A172 (cell line): ENCODE measurements at regions not wholly inside any gene's neighbourhood (a gene's known extent, or its start where the extent isn't known, plus 50 kb on each side); places are given as distances from the start of the nearest gene placed in this dataset.

Experiments
- DNase-seq: peaks from one replicate; pipeline ENCODE4 v3.0.0-alpha.2; 2015; ENCODE audit warnings: low spot score

DNA sequence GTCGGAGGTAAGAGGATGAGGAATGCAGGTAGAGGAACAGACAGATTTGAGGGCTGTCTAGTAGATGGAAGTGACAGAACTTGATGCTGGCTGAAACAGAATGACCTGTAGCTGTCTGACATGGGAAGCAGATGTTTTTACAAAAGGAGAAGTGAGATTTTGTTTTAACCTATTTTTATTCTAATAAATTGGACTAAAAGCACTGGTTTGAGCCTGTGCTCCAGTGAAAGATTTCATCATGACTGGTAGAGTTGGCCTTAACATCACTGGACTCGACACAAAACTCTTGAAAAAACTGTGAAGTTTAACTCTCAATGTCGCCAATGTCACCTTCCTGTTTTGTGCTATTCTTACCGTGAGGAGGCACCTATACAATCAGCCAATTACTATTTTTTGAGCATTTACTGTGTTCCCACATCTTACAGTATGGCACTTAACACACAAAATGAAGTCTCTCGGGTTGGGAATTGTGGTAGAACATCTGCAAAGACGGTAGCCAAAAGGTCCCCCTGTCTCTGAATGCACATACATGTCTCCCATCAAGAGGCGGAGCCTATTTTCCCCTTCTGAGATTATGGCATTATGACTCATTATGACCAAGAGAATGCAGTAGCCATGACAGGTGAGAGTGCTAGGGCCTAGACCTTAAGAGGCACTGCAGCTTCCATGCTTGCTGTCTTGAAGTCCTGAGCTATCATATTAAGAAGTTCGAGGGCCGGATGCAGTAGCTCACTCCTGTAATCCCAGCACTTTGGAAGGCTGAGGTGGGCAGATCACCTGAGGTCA is 93.2 kb downstream of the FOXF2 start:
- DNase-seq, result peak; percentile 67

DNA sequence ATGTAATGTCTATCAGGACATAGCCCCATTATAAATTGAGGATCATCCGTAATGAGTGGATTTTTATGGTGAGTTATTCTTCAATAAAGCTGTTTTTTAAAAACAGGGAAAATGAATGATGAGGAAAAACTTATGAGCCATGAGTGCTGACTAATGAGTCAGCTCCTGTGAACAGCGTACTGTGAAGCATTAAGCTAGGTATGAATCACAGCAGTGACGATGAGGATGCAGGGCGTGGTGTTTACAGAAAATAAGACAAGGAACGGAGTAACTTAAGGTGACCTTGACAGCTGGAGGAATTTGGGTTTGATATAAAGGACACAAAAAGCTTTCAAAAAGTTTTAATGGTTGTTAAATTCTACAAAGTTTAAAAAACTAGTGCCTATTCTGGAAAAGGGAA is 96.3 kb downstream of the FOXF2 start:
- DNase-seq, result peak; percentile 95

GRCh38 chr6:1486387-1486786 is 97.0 kb downstream of the FOXF2 start:
- DNase-seq, result peak; percentile 26

DNA sequence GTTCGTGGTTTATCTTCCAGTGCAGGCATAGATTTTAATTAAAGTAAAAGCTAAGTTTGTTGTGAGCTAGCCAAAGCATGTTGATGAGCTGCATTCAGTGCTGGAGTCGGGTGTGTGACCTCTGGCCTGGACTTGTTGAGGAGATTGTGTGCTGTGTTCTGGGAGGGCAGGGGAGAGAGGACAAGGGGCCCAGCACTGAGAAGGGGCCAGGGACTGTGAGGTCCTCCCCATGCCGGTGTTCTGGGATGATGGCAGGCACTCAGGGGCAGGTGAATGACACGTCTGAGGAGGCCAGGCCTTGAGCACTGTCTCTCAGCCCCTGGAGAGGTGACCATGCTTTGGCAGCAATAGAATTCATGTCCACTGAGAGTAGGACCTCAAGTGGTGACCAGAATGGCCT is 97.9 kb downstream of the FOXF2 start:
- no peak for DNase-seq

- DNase-seq, result no peak
Measured at GRCh38 chr6:1491025-1491424, 101.6 kb downstream of the FOXF2 start.

DNA sequence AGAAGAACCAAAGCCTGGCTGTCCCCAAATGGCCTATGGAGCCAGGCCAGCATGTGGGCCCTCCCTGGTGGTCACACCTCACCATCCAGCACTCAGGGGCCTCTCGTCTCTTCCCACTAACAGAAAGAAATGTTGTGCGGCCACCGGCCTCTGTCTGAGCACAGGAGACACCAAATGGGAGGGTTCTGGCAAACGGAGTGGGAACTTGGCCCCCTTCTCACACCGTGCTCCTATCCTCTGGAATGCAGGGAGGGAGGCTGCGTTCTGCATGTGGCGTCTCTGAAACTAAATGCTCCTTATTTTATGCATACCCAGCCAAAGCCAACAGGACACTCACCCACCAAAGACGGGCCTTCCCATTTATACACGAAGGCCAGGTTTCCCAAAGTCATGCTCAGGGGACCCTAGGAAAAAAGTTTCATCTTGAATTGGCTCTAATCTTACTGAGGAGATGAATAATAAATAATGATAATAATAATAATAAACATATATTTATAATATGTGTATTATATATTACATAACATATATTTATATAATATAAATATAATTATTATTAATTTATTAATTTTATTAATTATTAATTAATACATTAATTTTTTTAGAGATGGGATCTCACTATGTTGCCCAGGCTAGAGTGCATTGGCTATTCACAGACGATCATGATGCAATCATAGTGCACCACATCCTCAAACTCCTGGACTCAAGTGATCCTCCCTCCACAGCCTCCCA is 102.4 kb downstream of the FOXF2 start:
- DNase-seq, result no peak

- DNase-seq, result no peak
Measured at GRCh38 chr6:1494671-1495070, 105.3 kb downstream of the FOXF2 start.

GRCh38 chr6:1495344-1495743 is 106.0 kb downstream of the FOXF2 start:
- DNase-seq, result no peak

GRCh38 chr6:1496092-1496491 is 106.7 kb downstream of the FOXF2 start:
- no peak for DNase-seq

GRCh38 chr6:1496836-1497760 is 107.7 kb downstream of the FOXF2 start:
- no peak for DNase-seq

DNA sequence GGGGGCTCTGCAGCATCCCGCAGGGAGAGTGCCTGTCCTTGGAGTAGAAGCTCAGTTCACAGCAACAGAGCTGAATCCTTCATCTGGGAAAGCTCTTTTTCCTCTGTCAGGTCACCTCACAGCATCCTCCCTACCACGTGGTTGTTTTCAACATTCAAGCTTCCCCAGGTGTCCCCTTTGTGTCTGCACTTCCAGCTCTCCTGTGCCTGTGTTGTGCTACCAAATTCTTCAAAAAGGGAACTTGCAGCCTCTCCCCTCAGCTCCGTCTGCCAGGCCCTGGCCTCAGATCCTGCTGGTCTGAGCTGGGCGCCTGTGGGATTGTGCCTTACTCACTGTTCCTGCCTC is 108.4 kb downstream of the FOXF2 start:
- DNase-seq, result no peak

- DNase-seq, result no peak
Measured at GRCh38 chr6:1498491-1499113, 109.2 kb downstream of the FOXF2 start.

DNA sequence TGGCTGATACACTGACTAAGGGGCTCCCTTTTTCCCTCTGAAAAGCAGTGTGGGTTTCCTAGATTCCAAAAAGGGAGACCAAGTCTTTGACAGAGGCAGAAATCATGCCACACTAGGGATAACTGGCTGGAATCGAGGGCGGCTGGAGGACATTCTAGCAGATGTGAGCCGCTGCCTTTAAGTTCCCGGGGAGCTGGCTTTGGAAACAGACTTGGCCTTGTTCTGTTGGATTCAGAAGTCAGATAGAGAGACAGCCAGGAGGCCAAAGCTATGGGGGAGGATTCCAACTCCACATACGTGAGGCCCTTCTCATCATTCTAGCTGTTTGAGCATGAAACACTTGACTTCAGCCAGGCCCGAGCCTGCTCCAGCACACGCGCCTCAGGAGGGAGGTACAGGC is 109.9 kb upstream of the FOXC1 start:
- DNase-seq, result no peak

GRCh38 chr6:1500913-1501312 is 108.8 kb upstream of the FOXC1 start:
- no peak for DNase-seq

GRCh38 chr6:1502041-1502440 is 107.7 kb upstream of the FOXC1 start:
- DNase-seq, result no peak

DNA sequence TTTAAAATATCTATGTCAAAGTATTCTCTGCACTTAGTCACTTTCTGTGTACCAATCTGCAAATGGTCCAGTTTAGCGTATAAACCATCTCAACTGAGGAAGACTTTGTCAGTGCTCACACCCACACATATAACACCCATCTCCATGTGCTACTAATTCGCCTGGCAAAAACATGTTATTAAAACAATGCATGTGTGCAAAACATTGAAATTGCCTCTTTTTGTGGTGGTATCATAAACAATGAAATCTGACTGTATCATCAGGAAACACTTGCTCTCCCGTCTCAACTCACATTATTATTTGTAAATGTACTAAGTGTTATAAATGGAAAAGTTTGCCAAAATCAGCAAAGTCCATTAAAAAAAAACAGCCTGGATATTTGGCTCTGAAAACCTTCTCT is 105.9 kb upstream of the FOXC1 start:
- DNase-seq, result no peak

GRCh38 chr6:1504465-1504864 is 105.2 kb upstream of the FOXC1 start:
- no peak for DNase-seq

DNA sequence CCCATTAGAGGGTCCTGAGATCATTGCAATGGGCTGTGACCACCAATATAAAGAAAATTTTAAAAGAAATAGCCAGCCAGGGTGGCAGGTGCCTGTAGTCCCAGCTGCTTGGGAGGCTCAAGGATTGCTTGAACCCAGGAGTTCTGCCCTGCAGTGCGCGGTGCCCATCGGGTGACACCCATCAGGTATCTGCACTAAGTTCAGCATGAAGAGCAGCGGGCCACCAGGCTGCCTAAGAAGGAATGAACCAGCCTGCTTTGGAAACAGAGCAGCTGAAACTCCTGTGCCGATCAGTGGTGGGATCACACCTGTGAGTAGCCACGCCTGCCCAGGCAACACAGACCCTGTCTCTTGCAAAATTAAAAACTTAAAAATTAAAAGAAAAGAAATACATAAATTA is 102.5 kb upstream of the FOXC1 start:
- DNase-seq, result no peak

GRCh38 chr6:1509241-1509640 is 100.5 kb upstream of the FOXC1 start:
- no peak for DNase-seq

DNA sequence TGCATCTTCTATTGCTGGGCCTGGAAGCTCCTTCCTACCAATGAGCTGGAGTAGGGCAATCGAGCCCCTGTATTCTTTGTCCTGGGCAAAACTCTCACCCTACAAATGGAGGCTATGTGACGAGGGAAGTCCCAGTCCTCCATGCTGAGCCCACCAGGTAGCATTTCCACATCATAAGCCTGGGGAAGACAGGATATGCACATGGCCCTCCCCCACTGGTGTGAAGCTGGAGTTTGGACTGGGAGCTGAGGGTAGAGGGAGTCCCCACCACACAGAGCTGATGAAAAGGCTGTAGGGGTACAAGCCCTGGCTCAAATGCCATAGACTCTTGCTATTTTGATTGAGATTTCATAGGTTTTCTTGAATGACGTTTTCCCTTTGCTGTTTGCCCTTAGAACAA is 99.5 kb upstream of the FOXC1 start:
- DNase-seq, result no peak

DNA sequence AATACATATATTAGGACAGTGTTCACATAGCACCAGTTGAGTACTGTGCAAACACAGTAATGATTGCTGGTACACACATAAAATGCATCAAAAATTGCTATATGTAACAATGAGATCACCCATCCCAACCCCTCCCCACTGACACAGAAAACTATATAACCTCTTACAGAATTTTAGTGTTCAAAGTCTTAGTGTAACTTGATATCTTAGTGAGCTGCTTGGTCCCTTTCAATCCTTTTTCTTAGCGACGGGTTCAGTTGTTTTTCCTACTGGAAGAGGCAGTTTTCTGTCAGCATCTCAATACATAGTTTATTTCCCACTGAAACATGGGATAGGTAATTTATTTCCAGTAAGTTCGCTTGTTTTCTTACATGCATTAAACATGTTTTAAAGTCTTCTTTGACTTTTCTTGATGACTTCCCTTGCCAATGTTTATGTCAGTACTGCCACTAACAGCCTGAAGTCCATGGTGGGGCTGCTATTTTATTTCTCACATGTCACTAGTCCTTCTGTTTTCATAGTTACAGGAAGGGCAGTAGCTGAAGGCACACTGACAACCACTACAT is 96.4 kb upstream of the FOXC1 start:
- DNase-seq, result no peak

- no peak for DNase-seq
Measured at GRCh38 chr6:1514078-1514477, 95.6 kb upstream of the FOXC1 start.
